ENCODE measurements at regions not wholly inside any gene's neighbourhood (a gene's known extent, or its start where the extent isn't known, plus 50 kb on each side); places are given as distances from the start of the nearest gene placed in this dataset.

DNA sequence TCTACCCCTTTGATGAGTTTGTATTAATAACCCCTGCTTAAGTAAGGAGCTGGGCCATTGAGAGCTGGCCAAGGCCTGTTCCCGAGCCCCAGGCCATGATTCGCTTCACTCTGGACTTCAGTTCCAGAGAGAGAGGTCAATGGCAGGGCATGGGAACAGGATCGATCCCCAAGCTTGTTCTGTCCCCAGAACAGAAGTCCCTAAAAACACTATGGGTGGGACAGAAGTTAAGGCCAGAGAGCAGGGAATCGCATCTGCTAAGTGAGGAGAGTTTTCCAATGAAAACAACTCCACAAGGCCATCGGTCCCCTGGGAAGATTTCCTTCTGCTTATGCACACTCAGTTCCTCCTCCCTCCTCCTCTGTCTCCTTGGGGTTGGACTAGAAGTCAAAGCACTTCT, 159.6 kb downstream of the LSM5 start:
- H3K4me2 ChIP-seq (ENCODE audit: low read length): no peak overlapping the region
- no peak overlapping the region for H3K9ac ChIP-seq
- H3K79me2 ChIP-seq: no peaks in the 10 kb centered on the region
- TF ChIP-seq CTCF (IDR thresholded peaks at IDR 0.05): no peak
- no peak overlapping the region for H2AFZ ChIP-seq
- no peak overlapping the region for H3K4me3 ChIP-seq (ENCODE audit: low read depth, low read length)
- no peaks in the 10 kb centered on the region for H3K9me3 ChIP-seq (ENCODE audit: control insufficient read depth, low read length)
- no peaks in the 10 kb centered on the region for H3K4me1 ChIP-seq
- H3K27ac ChIP-seq: no peak overlapping the region
- H3K27me3 ChIP-seq (ENCODE audit: control insufficient read depth, insufficient read depth, low read length): no peaks in the 10 kb centered on the region
- H3K36me3 ChIP-seq (ENCODE audit: control insufficient read depth, insufficient read depth, low read length): no peaks in the 10 kb centered on the region

GRCh38 chr7:32326078-32326477, 164.1 kb downstream of the LSM5 start:
- H3K27ac ChIP-seq: no peak overlapping the region
- TF ChIP-seq CTCF (IDR thresholded peaks at IDR 0.05): no peak
- H3K27me3 ChIP-seq (ENCODE audit: control insufficient read depth, insufficient read depth, low read length): no peaks in the 10 kb centered on the region
- H3K4me3 ChIP-seq (ENCODE audit: low read depth, low read length): no peak overlapping the region
- no peak overlapping the region for H3K9ac ChIP-seq
- no peaks in the 10 kb centered on the region for H3K36me3 ChIP-seq (ENCODE audit: control insufficient read depth, insufficient read depth, low read length)
- no peak overlapping the region for H3K4me2 ChIP-seq (ENCODE audit: low read length)
- H3K4me1 ChIP-seq: no peaks in the 10 kb centered on the region
- H3K79me2 ChIP-seq: no peaks in the 10 kb centered on the region
- H3K9me3 ChIP-seq (ENCODE audit: control insufficient read depth, low read length): no peaks in the 10 kb centered on the region
- no peak overlapping the region for H2AFZ ChIP-seq

DNA sequence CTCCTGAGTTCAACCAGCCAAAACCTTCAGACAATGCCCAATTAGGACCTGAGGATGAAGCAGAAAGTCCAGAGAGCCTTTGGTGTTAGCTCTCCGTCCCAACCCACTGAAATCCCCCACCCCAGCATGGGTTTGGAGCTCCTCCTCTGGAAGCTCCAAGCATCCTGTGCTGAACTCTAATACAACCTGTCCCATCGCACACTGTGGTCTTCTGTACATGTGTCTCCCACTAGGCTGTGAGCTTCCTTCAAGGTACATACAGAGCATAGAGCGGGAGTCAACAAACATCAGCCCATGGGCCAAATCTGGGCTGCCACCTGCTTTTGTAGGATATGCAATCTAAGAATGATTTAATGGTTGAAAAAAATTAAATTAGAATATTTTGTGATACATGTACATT, 166.5 kb downstream of the LSM5 start:
- H3K4me2 ChIP-seq (ENCODE audit: low read length): no peak overlapping the region
- TF ChIP-seq CTCF (IDR thresholded peaks at IDR 0.05): no peak
- H3K27me3 ChIP-seq (ENCODE audit: control insufficient read depth, insufficient read depth, low read length): no peaks in the 10 kb centered on the region
- H3K9ac ChIP-seq: no peak overlapping the region
- no peaks in the 10 kb centered on the region for H3K4me1 ChIP-seq
- no peaks in the 10 kb centered on the region for H3K36me3 ChIP-seq (ENCODE audit: control insufficient read depth, insufficient read depth, low read length)
- H3K4me3 ChIP-seq (ENCODE audit: low read depth, low read length): no peak overlapping the region
- H3K27ac ChIP-seq: no peak overlapping the region
- no peaks in the 10 kb centered on the region for H3K9me3 ChIP-seq (ENCODE audit: control insufficient read depth, low read length)
- no peak overlapping the region for H2AFZ ChIP-seq
- no peaks in the 10 kb centered on the region for H3K79me2 ChIP-seq

- peak overlapping the region; percentile 55 for H3K4me2 ChIP-seq (ENCODE audit: low read length)
- no peak overlapping the region for H3K27ac ChIP-seq
- no peaks in the 10 kb centered on the region for H3K79me2 ChIP-seq
- H3K36me3 ChIP-seq (ENCODE audit: control insufficient read depth, insufficient read depth, low read length): no peaks in the 10 kb centered on the region
- no peaks in the 10 kb centered on the region for H3K4me1 ChIP-seq
- no peak for TF ChIP-seq CTCF (IDR thresholded peaks at IDR 0.05)
- peak overlapping the region; percentile 44 for H3K4me3 ChIP-seq (ENCODE audit: low read depth, low read length)
- H2AFZ ChIP-seq: peak overlapping the region; percentile 41
- no peak overlapping the region for H3K9ac ChIP-seq
- H3K9me3 ChIP-seq (ENCODE audit: control insufficient read depth, low read length): no peaks in the 10 kb centered on the region
- H3K27me3 ChIP-seq (ENCODE audit: control insufficient read depth, insufficient read depth, low read length): no peaks in the 10 kb centered on the region
Measured at GRCh38 chr7:32319012-32319382, 171.2 kb downstream of the LSM5 start.

- no peaks in the 10 kb centered on the region for H3K4me1 ChIP-seq
- no peaks in the 10 kb centered on the region for H3K27me3 ChIP-seq (ENCODE audit: control insufficient read depth, insufficient read depth, low read length)
- H3K27ac ChIP-seq: no peak overlapping the region
- H3K9me3 ChIP-seq (ENCODE audit: control insufficient read depth, low read length): no peaks in the 10 kb centered on the region
- no peak for TF ChIP-seq CTCF (IDR thresholded peaks at IDR 0.05)
- H3K36me3 ChIP-seq (ENCODE audit: control insufficient read depth, insufficient read depth, low read length): no peaks in the 10 kb centered on the region
- H3K4me2 ChIP-seq (ENCODE audit: low read length): peak overlapping the region; percentile 55
- H3K79me2 ChIP-seq: no peaks in the 10 kb centered on the region
- H3K4me3 ChIP-seq (ENCODE audit: low read depth, low read length): peak overlapping the region; percentile 44
- H2AFZ ChIP-seq: peak overlapping the region; percentile 41
- H3K9ac ChIP-seq: no peak overlapping the region
Measured at GRCh38 chr7:32318300-32319011, 171.7 kb downstream of the LSM5 start.
